ENCODE measurements at regions not wholly inside any gene's neighbourhood (a gene's known extent, or its start where the extent isn't known, plus 50 kb on each side); places are given as distances from the start of the nearest gene placed in this dataset.

- no peaks in the 10 kb centered on the region for H3K4me1 ChIP-seq
- no peaks in the 10 kb centered on the region for H3K36me3 ChIP-seq
- no peak overlapping the region for H3K27ac ChIP-seq
- DNase-seq: no peak
- no peak for TF ChIP-seq POLR2AphosphoS5 (IDR thresholded peaks at IDR 0.05)
- H3K27me3 ChIP-seq: no peaks in the 10 kb centered on the region
- intact Hi-C loops (cut with DNase I; ENCODE audit: low total_unique reads) (no loop called here), in situ Hi-C loops (cut with MboI; ENCODE audit: low pct_ligation_motif_present in 1 of 4, low pct_unique_long_range_greater_than_20kb in 1 of 4, low sequenced_read_pairs in 3 of 4) (no loop called here)
- H3K4me3 ChIP-seq: no peak overlapping the region
- H3K9me3 ChIP-seq: no peaks in the 10 kb centered on the region
- WGBS, 2 donors (ENCODE audit: low coverage in 1 of 2): 70 to 78% methylated on average over 1 of the region's 1 CpG
Observed at GRCh38 chr4:132662456-132662855, 486.6 kb upstream of the PCDH10 start.

GRCh38 chr4:132669786-132670185 lies 479.3 kb upstream of the PCDH10 start:
- no peaks in the 10 kb centered on the region for H3K9me3 ChIP-seq
- intact Hi-C loops (cut with DNase I; ENCODE audit: low total_unique reads): no loop called here
- 2 to 5% methylated on average over 1 of the region's 1 CpG for WGBS, 2 donors (ENCODE audit: low coverage in 1 of 2)

GRCh38 chr4:132670557-132670956 lies 478.5 kb upstream of the PCDH10 start:
- in situ Hi-C loops (cut with MboI; ENCODE audit: low pct_ligation_motif_present in 1 of 4, low pct_unique_long_range_greater_than_20kb in 1 of 4, low sequenced_read_pairs in 3 of 4) (no loop called here), intact Hi-C loops (cut with DNase I; ENCODE audit: low total_unique reads) (no loop called here)
- Histone ChIP-seq H3K36me3 (no peaks in the 10 kb centered on the region), H3K27ac (no peak overlapping the region), H3K4me3 (no peak overlapping the region), H3K9me3 (no peaks in the 10 kb centered on the region), H3K27me3 (no peaks in the 10 kb centered on the region), H3K4me1 (no peaks in the 10 kb centered on the region)
- no peak for DNase-seq
- 76 to 88% methylated on average over 1 of the region's 1 CpG for WGBS, 2 donors (ENCODE audit: low coverage in 1 of 2)
- TF ChIP-seq POLR2AphosphoS5 (IDR thresholded peaks at IDR 0.05) (no peak), EP300 (IDR thresholded peaks at IDR 0.05; ENCODE audit: low read depth) (no peak), CTCF (IDR thresholded peaks at IDR 0.05) (no peak), POLR2A (IDR thresholded peaks at IDR 0.05) (no peak)

More at GRCh38 chr4:132669786-132670185, 479.3 kb upstream of the PCDH10 start:
- in situ Hi-C loops (cut with MboI; ENCODE audit: low pct_ligation_motif_present in 1 of 4, low pct_unique_long_range_greater_than_20kb in 1 of 4, low sequenced_read_pairs in 3 of 4): no loop called here
- Histone ChIP-seq H3K27me3 (no peaks in the 10 kb centered on the region), H3K4me3 (no peak overlapping the region), H3K27ac (no peak overlapping the region), H3K4me1 (no peaks in the 10 kb centered on the region), H3K36me3 (no peaks in the 10 kb centered on the region)
- TF ChIP-seq POLR2AphosphoS5 (IDR thresholded peaks at IDR 0.05): no peak
- TF ChIP-seq POLR2A (IDR thresholded peaks at IDR 0.05): no peak
- TF ChIP-seq CTCF (IDR thresholded peaks at IDR 0.05): no peak
- TF ChIP-seq EP300 (IDR thresholded peaks at IDR 0.05; ENCODE audit: low read depth): no peak
- no peak for DNase-seq

GRCh38 chr4:132683957-132684356 lies 465.1 kb upstream of the PCDH10 start:
- no peak overlapping the region for H3K4me3 ChIP-seq
- no peak overlapping the region for H3K27ac ChIP-seq
- TF ChIP-seq POLR2A (IDR thresholded peaks at IDR 0.05) (no peak), CTCF (IDR thresholded peaks at IDR 0.05) (no peak), POLR2AphosphoS5 (IDR thresholded peaks at IDR 0.05) (no peak), EP300 (IDR thresholded peaks at IDR 0.05; ENCODE audit: low read depth) (no peak)
- H3K36me3 ChIP-seq: no peaks in the 10 kb centered on the region
- no peak for DNase-seq
- H3K9me3 ChIP-seq: no peaks in the 10 kb centered on the region
- no peaks in the 10 kb centered on the region for H3K4me1 ChIP-seq
- no peaks in the 10 kb centered on the region for H3K27me3 ChIP-seq
- intact Hi-C loops (cut with DNase I; ENCODE audit: low total_unique reads): no loop called here
- in situ Hi-C loops (cut with MboI; ENCODE audit: low pct_ligation_motif_present in 1 of 4, low pct_unique_long_range_greater_than_20kb in 1 of 4, low sequenced_read_pairs in 3 of 4): no loop called here

- Histone ChIP-seq H3K27ac (no peak overlapping the region), H3K4me1 (no peaks in the 10 kb centered on the region), H3K4me3 (no peak overlapping the region), H3K27me3 (no peaks in the 10 kb centered on the region), H3K36me3 (no peaks in the 10 kb centered on the region), H3K9me3 (peaks cover 0 to 3% of the 10 kb centered on the region in 2 donors)
- TF ChIP-seq POLR2A (IDR thresholded peaks at IDR 0.05) (no peak), POLR2AphosphoS5 (IDR thresholded peaks at IDR 0.05) (no peak), EP300 (IDR thresholded peaks at IDR 0.05; ENCODE audit: low read depth) (no peak), CTCF (IDR thresholded peaks at IDR 0.05) (no peak)
- intact Hi-C loops (cut with DNase I; ENCODE audit: low total_unique reads) (no loop called here), in situ Hi-C loops (cut with MboI; ENCODE audit: low pct_ligation_motif_present in 1 of 4, low pct_unique_long_range_greater_than_20kb in 1 of 4, low sequenced_read_pairs in 3 of 4) (no loop called here)
- no peak for DNase-seq
- 58% methylated on average over 2 of the region's 2 CpGs for WGBS, 2 donors (ENCODE audit: low coverage in 1 of 2)
Observed at GRCh38 chr4:132691026-132691425, 458.1 kb upstream of the PCDH10 start.
